Pons (tissue), 1 donor: ENCODE measurements at regions not wholly inside any gene's neighbourhood (a gene's known extent, or its start where the extent isn't known, plus 50 kb on each side); places are given as distances from the start of the nearest gene placed in this dataset.

Source experiments
- DNase-seq: peaks from one replicate; pipeline ENCODE4 v3.0.0-alpha.2; 2016; ENCODE audit warnings: low spot score

DNA sequence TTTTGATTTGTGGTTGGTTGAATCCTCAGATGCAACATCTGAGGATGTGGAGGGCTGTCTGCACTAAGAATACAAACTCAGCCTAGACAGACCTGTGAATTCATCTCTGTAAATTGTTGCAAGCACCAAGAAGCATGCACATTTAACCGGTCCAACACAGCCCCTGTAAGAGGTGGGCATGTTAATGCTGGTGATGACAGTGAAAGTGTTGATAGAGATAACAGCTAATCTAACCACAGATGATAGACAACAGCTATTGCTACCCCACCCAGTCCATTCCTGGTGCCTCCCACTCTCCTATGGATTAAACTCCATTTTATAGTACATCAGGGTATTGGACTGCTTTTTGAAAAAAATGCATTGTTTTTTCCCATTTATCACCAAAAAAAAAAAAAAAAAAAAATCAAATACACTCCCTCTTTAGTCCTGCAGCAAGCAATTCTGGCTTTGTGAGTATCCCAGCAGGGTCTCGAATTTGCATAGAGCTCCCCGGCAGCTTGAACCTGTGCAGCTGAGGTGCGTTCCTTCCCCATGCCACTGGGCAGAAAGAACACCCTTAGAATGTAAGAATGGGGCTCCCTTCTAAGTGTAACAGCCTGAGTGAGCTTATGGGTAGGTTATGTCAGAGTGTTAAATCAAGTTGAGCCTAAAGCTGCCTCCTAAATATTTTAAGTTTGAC, 270.9 kb upstream of the JARID2 start:
- no peak for DNase-seq

DNA sequence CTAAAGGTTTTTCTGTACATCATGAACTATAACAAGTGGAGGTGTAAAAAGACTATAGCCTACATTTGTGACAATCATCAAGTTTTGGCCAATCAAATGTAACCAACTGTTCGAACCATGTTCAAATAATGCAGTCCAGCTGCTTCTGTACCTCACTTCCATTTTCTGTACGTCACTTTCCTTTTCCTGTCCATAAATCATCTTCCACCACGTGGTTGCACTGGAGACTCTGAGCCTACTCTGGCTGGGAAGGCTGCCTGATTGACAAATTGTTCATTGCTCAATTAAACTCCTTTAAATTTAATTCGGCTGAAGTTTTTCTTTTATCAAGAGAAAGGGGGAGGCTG, 270.4 kb upstream of the JARID2 start:
- no peak for DNase-seq

- no peak for DNase-seq
Measured at GRCh38 chr6:14977747-14978382, 268.0 kb upstream of the JARID2 start.

DNA sequence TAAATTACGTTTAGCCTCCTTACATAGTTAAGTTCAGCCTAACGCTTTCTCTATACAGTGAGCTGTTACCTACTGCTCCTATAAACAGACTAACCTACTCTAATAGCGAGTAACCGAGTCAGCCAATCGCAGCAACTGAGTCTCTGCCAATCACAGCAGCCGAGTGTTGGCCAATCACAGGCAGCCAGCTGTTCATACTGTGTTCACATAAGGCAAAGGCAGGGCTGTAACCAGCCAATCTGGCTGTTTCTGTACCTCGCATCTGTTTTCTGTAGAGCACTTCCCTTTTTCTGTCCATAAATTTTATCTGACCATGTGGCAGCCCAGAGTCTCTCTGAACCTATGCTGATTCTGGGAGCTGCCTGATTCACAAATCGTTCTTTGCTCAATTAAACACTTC, 263.9 kb upstream of the JARID2 start:
- no peak for DNase-seq

GRCh38 chr6:14983599-14984518, 262.0 kb upstream of the JARID2 start:
- peak; percentile 4 for DNase-seq

DNA sequence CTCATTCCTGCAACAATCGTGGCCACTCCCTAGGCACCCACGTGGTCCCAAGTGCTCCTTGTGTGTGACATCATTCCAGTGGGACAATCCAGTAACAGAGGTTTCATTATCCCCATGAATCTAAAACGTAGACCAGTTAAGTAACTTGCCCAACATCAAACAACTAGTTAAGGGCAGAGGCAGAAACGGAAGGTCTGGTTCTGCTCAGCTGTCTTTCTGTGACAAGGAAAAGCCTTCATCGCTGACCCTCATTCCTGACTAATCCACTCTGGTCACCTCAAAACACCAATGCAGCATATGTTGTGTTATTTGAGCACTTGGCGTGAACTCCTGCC, 261.4 kb upstream of the JARID2 start:
- DNase-seq: peak; percentile 65

- no peak for DNase-seq
Measured at GRCh38 chr6:14985366-14985765, 260.5 kb upstream of the JARID2 start.

DNA sequence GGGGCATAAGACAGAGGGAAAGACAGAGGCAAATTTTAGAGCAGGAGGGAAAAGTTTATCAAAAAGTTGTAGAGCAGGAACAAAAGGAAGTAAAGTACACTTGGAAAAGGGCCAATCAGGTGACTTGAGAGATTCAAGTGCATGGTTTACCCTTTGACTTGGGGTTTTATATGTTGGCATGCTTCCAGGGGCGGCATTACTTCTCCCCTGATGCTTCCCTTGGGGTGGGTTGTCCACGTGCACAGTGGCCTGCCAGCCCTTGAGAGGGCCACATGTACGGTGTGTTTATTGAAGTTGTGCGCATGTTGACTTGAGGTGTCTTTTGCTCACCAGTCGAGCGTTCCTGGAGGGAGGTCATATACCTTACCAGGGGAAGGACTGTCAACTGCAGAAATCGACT, 259.5 kb upstream of the JARID2 start:
- DNase-seq: peak; percentile 22

- no peak for DNase-seq
Measured at GRCh38 chr6:14987490-14987889, 258.4 kb upstream of the JARID2 start.

GRCh38 chr6:14992382-14992781, 253.5 kb upstream of the JARID2 start:
- no peak for DNase-seq

GRCh38 chr6:14995208-14995607, 250.7 kb upstream of the JARID2 start:
- no peak for DNase-seq

GRCh38 chr6:14995966-14996602, 249.8 kb upstream of the JARID2 start:
- DNase-seq: no peak

DNA sequence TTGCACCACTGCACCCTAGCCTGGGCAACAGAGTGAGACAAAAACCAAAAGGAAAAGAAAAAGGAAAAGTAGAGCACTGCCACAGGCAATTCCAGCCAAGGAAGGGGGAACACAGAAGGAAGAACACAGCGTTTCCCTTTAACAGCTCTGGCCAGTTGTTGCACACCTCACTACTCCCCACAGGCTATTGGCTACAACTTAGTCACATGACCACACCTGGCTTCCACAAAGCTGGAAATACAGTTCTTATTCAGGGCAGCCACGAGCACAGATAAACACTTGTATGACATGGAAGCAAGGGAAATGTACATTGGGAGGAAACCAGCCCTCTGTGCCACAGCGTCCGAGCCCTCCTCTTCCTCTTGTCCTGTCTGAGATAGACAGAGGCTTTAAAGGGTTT, 249.0 kb upstream of the JARID2 start:
- no peak for DNase-seq

DNA sequence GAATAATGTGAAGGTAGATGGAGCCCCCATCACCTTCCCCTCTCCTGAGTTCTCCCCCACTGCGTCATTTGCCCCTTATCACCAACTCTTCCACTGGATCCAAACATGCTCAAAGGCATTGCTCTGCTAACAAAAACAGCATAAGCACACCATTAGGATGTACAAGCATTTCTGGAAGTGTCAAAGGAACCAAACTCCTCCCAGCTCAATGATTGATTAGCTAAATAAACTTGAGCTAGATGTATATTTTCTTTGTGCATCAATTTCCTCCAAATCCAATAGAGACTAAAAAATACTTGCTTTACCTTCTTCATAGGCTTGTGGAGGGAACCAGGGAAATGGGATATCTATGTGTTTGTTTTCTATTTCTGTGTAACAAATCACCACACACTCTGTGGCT, 248.4 kb upstream of the JARID2 start:
- no peak for DNase-seq

- DNase-seq: no peak
Measured at GRCh38 chr6:14999106-14999505, 246.8 kb upstream of the JARID2 start.

DNA sequence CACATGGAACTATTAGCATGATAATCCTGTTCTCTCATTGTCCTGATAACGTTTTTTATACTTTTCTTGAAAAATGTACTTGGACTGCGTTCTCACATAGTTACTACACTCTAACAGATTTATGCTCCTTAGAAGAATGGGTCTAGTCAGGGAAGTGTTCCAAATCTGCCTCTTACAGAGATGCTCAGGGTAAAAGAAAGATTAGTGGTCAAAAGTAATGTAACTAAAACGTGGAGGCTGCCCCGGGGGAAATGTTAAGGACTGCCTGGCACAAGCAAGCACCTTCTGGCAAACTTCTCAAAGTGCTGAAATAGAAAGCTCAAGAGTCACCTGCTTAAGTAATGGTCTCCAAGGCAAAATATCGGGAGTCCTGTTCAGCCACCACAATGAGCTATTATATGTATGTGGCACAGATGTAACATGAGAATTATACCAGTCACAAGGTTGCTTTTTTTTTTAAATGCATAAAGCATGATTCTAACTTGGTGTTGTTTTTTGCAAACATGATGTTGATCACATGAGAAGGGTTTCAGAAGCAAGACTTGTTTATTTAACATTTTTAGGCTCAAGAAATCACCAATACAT, 244.5 kb upstream of the JARID2 start:
- DNase-seq: no peak

- DNase-seq: no peak
Measured at GRCh38 chr6:15008269-15008668, 237.6 kb upstream of the JARID2 start.

DNA sequence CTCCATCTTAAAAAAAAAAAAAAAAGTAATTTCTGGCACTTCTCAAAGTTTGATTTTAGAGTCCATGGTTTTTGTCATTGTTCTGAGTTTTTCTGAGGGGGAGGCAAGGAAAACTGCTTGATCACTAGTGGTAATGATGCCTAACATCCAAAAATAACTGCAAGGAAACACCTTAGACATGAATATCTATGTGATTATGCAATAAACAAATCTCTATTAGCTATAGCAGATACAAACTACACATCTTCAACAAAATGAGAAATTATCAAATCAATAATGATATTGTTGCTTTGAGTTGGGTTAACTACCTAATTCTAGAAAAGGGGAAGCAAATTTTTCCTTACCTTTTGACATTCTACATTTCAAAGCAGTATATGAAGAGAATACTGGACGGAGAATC, 230.9 kb upstream of the JARID2 start:
- DNase-seq: no peak

- no peak for DNase-seq
Measured at GRCh38 chr6:15016813-15017212, 229.1 kb upstream of the JARID2 start.

DNA sequence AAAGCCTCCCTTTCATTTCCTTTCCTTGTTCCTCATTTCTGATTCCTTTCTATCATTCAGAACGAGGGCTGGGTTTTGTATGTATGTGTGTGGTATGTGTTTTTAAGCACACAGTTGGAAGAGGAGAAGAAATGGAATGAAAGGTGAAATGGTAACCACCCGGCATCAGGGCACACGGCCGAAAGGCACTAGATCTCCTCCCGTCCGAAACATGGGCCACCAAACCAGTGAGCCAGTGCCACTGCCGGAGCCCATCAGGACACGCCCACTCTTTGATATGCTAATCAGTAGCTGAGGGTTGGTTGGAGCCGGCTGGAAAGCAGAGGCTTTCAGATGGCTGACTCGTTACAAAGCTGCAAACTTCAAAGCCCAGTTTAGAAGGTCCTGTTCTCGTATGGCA, 228.6 kb upstream of the JARID2 start:
- DNase-seq: no peak

GRCh38 chr6:15017803-15018202, 228.1 kb upstream of the JARID2 start:
- DNase-seq: no peak

DNA sequence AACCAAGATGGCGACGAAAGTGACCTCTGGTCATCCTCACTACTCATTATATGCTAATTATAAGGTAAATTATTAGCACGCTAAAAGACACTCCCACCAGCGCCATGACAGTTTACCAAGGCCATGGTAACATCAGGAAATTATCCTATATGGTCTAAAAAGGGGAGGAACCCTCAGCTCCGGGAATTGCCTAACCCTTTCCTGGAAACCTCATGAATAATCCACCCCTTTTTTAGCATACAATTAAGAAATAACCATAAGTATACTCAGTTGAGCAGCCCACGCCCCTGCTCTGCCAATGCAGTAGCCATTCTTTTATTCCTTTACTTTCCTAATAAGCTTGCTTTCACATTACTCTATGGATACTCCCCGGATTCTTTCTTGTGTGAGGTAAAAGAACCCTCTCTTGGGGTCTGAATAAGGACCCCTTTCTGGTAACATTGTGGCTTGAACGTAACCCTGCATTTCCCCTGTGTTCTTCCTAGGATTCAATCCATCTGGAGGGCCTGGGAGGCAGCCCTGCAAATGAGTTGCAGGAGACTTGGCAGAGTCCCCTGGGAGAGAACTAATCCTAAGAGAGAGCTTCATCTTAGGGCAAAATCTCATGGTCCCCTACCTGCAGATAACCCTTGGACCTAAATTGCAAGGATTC, 225.6 kb upstream of the JARID2 start:
- DNase-seq: no peak
